Lower leg skin (tissue), 3 donors: ENCODE measurements at regions not wholly inside any gene's neighbourhood (a gene's known extent, or its start where the extent isn't known, plus 50 kb on each side); places are given as distances from the start of the nearest gene placed in this dataset.

ENCODE experiments used
- CTCF ChIP-seq, 3 donors: fragments of 450-650 bp; IDR thresholded peaks; one replicate each; pipeline ENCODE4 v1.5.1; 2016; ENCODE audit warnings: antibody characterized with exemption in 3 of 3, mild to moderate bottlenecking in 3 of 3, moderate library complexity in 2 of 3
- POLR2A ChIP-seq, 2 donors: fragments of 450-650 bp; IDR thresholded peaks; one replicate each; pipeline ENCODE4 v1.6.1; 2016 to 2017; ENCODE audit warnings: antibody characterized with exemption in 2 of 2, mild to moderate bottlenecking in 1 of 2, moderate library complexity in 1 of 2

- no peak for TF ChIP-seq CTCF (IDR thresholded peaks at IDR 0.05)
- no peak for TF ChIP-seq POLR2A (IDR thresholded peaks at IDR 0.05)
Measured at GRCh38 chr3:98647197-98647596, 53.8 kb upstream of the CPOX start.
